ENCODE measurements at regions not wholly inside any gene's neighbourhood (a gene's known extent, or its start where the extent isn't known, plus 50 kb on each side); places are given as distances from the start of the nearest gene placed in this dataset.

GRCh38 chr15:93694033-93694432 is 537.3 kb upstream of the MCTP2 start (continued):
- TF ChIP-seq CHD7 (IDR thresholded peaks at IDR 0.05; ENCODE audit: insufficient replicate concordance, low read length): no peak

All from H1 (cell line).